Endodermal cell (in vitro differentiated cells): ENCODE measurements at regions not wholly inside any gene's neighbourhood (a gene's known extent, or its start where the extent isn't known, plus 50 kb on each side); places are given as distances from the start of the nearest gene placed in this dataset.
A peak's percentile ranks its signal among the peaks of the same experiment; 100 is the strongest.

Experiments
- DNase-seq: peaks from one replicate; pipeline ENCODE4 v3.0.0-alpha.2; 2017
- H3K27ac ChIP-seq: 2 replicates; pipeline ENCODE4 v1.5.1; 2013; ENCODE audit warnings: mild to moderate bottlenecking, low read depth, low read length, moderate library complexity
- H3K27me3 ChIP-seq: 2 replicates; pipeline ENCODE4 v1.6.1; 2013; ENCODE audit warnings: mild to moderate bottlenecking, low read length, moderate library complexity; ENCODE audit not compliant: insufficient read depth, control insufficient read depth, poor library complexity, severe bottlenecking
- H3K36me3 ChIP-seq: 2 replicates; pipeline ENCODE4 v1.7.0; 2013; ENCODE audit warnings: mild to moderate bottlenecking, low read length, moderate library complexity; ENCODE audit not compliant: control insufficient read depth, insufficient read depth
- H3K4me1 ChIP-seq: one replicate; pipeline ENCODE4 v1.7.0; 2013; ENCODE audit warnings: low read length; ENCODE audit not compliant: control insufficient read depth, insufficient read depth
- H3K4me3 ChIP-seq: 2 replicates; pipeline ENCODE4 v1.5.1; 2013; ENCODE audit warnings: mild to moderate bottlenecking, low read length, moderate library complexity
- H3K9ac ChIP-seq: 2 replicates; pipeline ENCODE4 v1.6.1; 2013; ENCODE audit warnings: mild to moderate bottlenecking, low read length, moderate library complexity; ENCODE audit not compliant: poor library complexity, severe bottlenecking; ENCODE audit errors: extremely low read depth
- H3K9me3 ChIP-seq: 2 replicates; pipeline ENCODE4 v1.6.1; 2013; ENCODE audit warnings: mild to moderate bottlenecking, low read length, moderate library complexity; ENCODE audit not compliant: control insufficient read depth
- H3K27ac Mint-ChIP-seq: 2 replicates; pipeline ENCODE4 v1.8.0; 2020; ENCODE audit warnings: mixed read lengths
- H3K27me3 Mint-ChIP-seq: 2 replicates; pipeline ENCODE4 v1.8.0; 2021; ENCODE audit warnings: mild to moderate bottlenecking, mixed read lengths; ENCODE audit not compliant: insufficient read depth
- H3K36me3 Mint-ChIP-seq: 2 replicates; pipeline ENCODE4 v1.8.0; 2020; ENCODE audit warnings: low read depth, mixed read lengths
- H3K4me1 Mint-ChIP-seq: 2 replicates; pipeline ENCODE4 v1.8.0; 2020; ENCODE audit warnings: mixed read lengths
- H3K4me3 Mint-ChIP-seq: 2 replicates; pipeline ENCODE4 v1.8.0; 2020; ENCODE audit warnings: mild to moderate bottlenecking, moderate library complexity, mixed read lengths
- H3K9me3 Mint-ChIP-seq: 2 replicates; pipeline ENCODE4 v1.8.0; 2020; ENCODE audit warnings: mild to moderate bottlenecking, mixed read lengths
- WGBS, 2 experiments: methylation state at CpG; one replicate each; pipeline versions ENCODE4 v1.1.5 to v1.1.7; 2013; ENCODE audit warnings: missing lambda C conversion rate in 2 of 2, mixed read lengths in 1 of 2; ENCODE audit not compliant: insufficient coverage in 1 of 2, insufficient read length in 1 of 2; 5-methylcytosine and 5-hydroxymethylcytosine counted together
- TF ChIP-seq, protein P1 (sequence below): fragments of 200-600 bp; sonication (generic); conservative IDR thresholded peaks from 2 replicates; pipeline ENCODE4 v1.5.0; 2021; ENCODE audit warnings: antibody characterized with exemption, mild to moderate bottlenecking

DNA sequence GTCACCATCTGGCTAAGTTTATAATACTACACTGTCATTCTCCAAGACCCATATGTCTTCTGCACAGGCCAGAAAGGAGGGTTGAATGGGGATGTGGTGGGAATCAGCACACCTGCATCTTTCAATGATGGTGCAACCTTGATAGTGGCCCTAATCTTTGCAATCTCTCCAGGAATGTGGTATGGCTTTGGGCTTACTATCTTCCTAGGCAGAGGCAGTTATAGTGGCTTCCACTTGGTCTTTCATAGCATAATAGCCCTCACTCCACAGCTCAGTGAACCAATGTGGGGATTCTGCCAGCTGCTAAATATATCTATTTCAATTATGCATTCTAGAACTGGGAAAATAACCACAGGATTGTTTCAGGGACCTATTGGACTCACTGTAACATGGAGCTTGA, 61.8 kb upstream of the ATP2B1 start:
- no peaks in the 10 kb centered on the region for H3K36me3 ChIP-seq
- no peaks in the 10 kb centered on the region for H3K36me3 Mint-ChIP-seq
- H3K27ac Mint-ChIP-seq = no peak overlapping the region
- no peak overlapping the region for H3K27ac ChIP-seq
- no peaks in the 10 kb centered on the region for H3K4me1 Mint-ChIP-seq
- H3K9me3 ChIP-seq = peaks cover 4% of the 10 kb centered on the region
- DNase-seq = no peak
- TF ChIP-seq, protein P1, sequence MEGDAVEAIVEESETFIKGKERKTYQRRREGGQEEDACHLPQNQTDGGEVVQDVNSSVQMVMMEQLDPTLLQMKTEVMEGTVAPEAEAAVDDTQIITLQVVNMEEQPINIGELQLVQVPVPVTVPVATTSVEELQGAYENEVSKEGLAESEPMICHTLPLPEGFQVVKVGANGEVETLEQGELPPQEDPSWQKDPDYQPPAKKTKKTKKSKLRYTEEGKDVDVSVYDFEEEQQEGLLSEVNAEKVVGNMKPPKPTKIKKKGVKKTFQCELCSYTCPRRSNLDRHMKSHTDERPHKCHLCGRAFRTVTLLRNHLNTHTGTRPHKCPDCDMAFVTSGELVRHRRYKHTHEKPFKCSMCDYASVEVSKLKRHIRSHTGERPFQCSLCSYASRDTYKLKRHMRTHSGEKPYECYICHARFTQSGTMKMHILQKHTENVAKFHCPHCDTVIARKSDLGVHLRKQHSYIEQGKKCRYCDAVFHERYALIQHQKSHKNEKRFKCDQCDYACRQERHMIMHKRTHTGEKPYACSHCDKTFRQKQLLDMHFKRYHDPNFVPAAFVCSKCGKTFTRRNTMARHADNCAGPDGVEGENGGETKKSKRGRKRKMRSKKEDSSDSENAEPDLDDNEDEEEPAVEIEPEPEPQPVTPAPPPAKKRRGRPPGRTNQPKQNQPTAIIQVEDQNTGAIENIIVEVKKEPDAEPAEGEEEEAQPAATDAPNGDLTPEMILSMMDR = no peak
- no peak overlapping the region for H3K4me3 Mint-ChIP-seq
- no peaks in the 10 kb centered on the region for H3K27me3 ChIP-seq
- H3K4me3 ChIP-seq = no peak overlapping the region
- no peaks in the 10 kb centered on the region for H3K4me1 ChIP-seq
- H3K9ac ChIP-seq = no peak overlapping the region
- no peaks in the 10 kb centered on the region for H3K27me3 Mint-ChIP-seq
- no peaks in the 10 kb centered on the region for H3K9me3 Mint-ChIP-seq

DNA sequence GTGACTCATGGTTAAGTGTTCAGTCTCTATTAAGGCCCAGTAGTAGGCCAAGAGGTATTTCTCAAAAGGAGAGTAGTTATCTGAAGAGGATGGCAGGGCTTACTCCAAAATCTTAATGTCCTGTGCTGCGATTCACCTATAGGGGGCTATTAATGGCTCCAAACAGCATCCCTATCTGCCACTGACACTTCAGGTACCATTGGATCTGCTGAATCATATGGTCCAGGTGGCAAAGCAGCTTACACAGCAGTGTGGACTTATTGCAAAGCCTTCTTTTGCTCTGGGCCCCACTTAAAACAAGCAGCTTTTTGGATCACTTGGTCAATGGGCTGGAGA, 60.8 kb upstream of the ATP2B1 start:
- Histone ChIP-seq H3K9ac (no peak overlapping the region), H3K27ac (no peak overlapping the region), H3K36me3 (no peaks in the 10 kb centered on the region), H3K4me1 (no peaks in the 10 kb centered on the region), H3K4me3 (no peak overlapping the region), H3K27me3 (no peaks in the 10 kb centered on the region), H3K9me3 (peaks cover 4% of the 10 kb centered on the region)
- TF ChIP-seq, protein P1 = peak; percentile 54
- Mint-ChIP-seq H3K36me3 (no peaks in the 10 kb centered on the region), H3K27ac (no peak overlapping the region), H3K9me3 (no peaks in the 10 kb centered on the region), H3K4me3 (no peak overlapping the region), H3K4me1 (no peaks in the 10 kb centered on the region), H3K27me3 (no peaks in the 10 kb centered on the region)
- DNase-seq = no peak
- WGBS, 2 experiments = 100% methylated on average over 1 of the region's 1 CpG

DNA sequence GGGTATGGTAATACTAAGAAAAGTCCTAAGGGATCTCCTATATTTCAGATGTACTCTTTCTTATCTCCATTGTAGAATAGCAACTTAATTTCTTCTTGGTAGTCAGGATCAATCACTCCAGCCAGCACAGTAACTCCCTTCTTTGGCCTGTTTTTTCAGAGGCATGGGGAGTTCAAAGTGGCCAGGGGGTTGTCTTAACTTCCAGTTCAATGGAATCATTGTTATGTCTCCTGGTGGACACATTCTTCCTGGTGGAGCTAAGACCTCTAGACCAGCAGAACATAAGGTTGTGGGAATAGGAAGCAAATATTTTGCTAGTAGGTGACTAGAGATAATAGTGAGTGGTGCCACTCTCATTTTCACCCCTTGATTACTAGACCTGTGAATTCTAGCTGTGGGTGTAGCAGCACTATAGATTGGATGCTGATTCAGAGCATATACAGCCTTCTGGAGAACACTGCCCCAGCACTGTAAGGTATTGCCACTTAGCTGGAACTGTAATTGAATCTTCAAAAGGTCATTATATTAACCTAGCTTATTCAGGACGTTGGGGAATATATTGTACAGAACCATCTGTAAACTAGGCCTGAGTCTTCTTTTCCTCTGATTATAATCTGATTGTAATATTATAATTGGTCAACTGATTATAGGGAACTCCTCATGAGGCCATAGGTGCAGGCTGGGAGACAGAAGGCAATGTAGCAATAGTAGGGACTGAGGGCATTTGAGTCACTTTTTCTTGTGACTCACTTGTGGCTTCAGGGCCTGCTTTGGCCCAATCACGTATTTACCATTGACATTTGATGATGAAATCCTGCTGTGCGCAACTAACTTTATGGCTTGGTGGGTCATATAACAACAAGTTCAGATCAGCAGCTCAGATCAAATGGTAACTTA, 60.2 kb upstream of the ATP2B1 start:
- Histone ChIP-seq H3K4me3 (no peak overlapping the region), H3K27ac (no peak overlapping the region), H3K36me3 (no peaks in the 10 kb centered on the region), H3K9ac (no peak overlapping the region), H3K9me3 (peaks cover 4% of the 10 kb centered on the region), H3K27me3 (no peaks in the 10 kb centered on the region), H3K4me1 (no peaks in the 10 kb centered on the region)
- TF ChIP-seq, protein P1 = no peak
- Mint-ChIP-seq H3K9me3 (no peaks in the 10 kb centered on the region), H3K4me3 (no peak overlapping the region), H3K27me3 (no peaks in the 10 kb centered on the region), H3K27ac (no peak overlapping the region), H3K4me1 (no peaks in the 10 kb centered on the region), H3K36me3 (no peaks in the 10 kb centered on the region)
- WGBS, 2 experiments = 91 to 92% methylated on average over 2 to 3 of the region's 3 CpGs
- DNase-seq = no peak
